Epithelial cell of esophagus (primary cell): ENCODE measurements at regions not wholly inside any gene's neighbourhood (a gene's known extent, or its start where the extent isn't known, plus 50 kb on each side); places are given as distances from the start of the nearest gene placed in this dataset.

Experiments
- DNase-seq: peaks from one replicate; pipeline ENCODE4 v3.0.0; 2010; ENCODE audit warnings: low read depth
- H3K4me3 ChIP-seq: 2 replicates; pipeline ENCODE4 v1.5.1; 2011; ENCODE audit warnings: mild to moderate bottlenecking, low read length, control low read depth
- CTCF ChIP-seq: IDR thresholded peaks from 2 replicates; pipeline ENCODE4 v1.5.1; 2011; ENCODE audit warnings: low read depth, mild to moderate bottlenecking, low read length, control low read depth, inconsistent platforms; ENCODE audit not compliant: insufficient read depth; ENCODE audit errors: missing control alignments

GRCh38 chr1:57741521-57741920, 317.7 kb upstream of the DAB1 start:
- TF ChIP-seq CTCF: no peak
- DNase-seq: no peak
- no peak overlapping the region for H3K4me3 ChIP-seq

- TF ChIP-seq CTCF: no peak
- no peak for DNase-seq
Observed at GRCh38 chr1:57736940-57737339, 313.1 kb upstream of the DAB1 start.

GRCh38 chr1:57729181-57729580, 305.3 kb upstream of the DAB1 start:
- DNase-seq: no peak
- H3K4me3 ChIP-seq: no peak overlapping the region
- TF ChIP-seq CTCF: no peak

More at GRCh38 chr1:57736940-57737339, 313.1 kb upstream of the DAB1 start:
- H3K4me3 ChIP-seq: no peak overlapping the region

GRCh38 chr1:57727121-57727520, 303.3 kb upstream of the DAB1 start:
- no peak overlapping the region for H3K4me3 ChIP-seq
- DNase-seq: no peak
- no peak for TF ChIP-seq CTCF

GRCh38 chr1:57725318-57725717, 301.5 kb upstream of the DAB1 start:
- DNase-seq: no peak
- TF ChIP-seq CTCF: no peak
- no peak overlapping the region for H3K4me3 ChIP-seq

- DNase-seq: no peak
- no peak for TF ChIP-seq CTCF
- H3K4me3 ChIP-seq: no peak overlapping the region
Observed at GRCh38 chr1:57724535-57724934, 300.7 kb upstream of the DAB1 start.

- DNase-seq: no peak
- no peak for TF ChIP-seq CTCF
- no peak overlapping the region for H3K4me3 ChIP-seq
Observed at GRCh38 chr1:57722285-57722978, 298.6 kb upstream of the DAB1 start.
